ENCODE measurements at regions not wholly inside any gene's neighbourhood (a gene's known extent, or its start where the extent isn't known, plus 50 kb on each side); places are given as distances from the start of the nearest gene placed in this dataset.

DNA sequence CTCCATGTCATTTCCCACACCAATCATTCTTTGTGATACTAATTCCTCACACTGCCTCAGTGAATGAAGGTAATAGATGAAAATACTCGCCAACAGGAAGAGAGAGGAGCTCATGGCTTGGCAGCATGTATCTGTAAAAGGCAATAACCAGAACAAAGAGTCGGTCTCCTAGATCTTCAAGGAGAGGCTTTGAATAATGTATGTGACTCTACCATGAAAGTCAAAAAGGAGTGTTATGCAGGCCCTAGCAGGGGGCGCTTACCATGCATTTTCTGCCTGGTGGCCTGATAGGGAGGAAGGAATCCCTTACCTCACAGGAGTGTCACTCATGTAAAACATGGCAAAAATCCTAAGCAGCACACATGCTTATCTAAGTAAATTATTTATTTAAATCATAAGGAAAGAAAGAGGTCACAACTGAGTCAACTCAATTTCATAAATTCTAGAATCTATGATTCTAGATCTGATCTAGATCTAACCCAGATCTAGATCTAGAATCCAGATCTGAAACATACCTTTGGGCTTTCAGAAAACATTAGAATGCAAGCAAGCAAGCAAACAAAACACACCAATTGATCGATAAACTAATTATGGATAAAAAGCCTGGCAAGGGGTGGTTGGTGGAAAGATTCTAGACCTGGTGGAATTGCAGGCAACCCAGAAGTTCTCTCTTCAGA, 226.3 kb upstream of the KLF6 start:
- TF ChIP-seq, protein P1, sequence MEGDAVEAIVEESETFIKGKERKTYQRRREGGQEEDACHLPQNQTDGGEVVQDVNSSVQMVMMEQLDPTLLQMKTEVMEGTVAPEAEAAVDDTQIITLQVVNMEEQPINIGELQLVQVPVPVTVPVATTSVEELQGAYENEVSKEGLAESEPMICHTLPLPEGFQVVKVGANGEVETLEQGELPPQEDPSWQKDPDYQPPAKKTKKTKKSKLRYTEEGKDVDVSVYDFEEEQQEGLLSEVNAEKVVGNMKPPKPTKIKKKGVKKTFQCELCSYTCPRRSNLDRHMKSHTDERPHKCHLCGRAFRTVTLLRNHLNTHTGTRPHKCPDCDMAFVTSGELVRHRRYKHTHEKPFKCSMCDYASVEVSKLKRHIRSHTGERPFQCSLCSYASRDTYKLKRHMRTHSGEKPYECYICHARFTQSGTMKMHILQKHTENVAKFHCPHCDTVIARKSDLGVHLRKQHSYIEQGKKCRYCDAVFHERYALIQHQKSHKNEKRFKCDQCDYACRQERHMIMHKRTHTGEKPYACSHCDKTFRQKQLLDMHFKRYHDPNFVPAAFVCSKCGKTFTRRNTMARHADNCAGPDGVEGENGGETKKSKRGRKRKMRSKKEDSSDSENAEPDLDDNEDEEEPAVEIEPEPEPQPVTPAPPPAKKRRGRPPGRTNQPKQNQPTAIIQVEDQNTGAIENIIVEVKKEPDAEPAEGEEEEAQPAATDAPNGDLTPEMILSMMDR (IDR thresholded peaks at IDR 0.05) = no peak
- TF ChIP-seq POLR2A (IDR thresholded peaks at IDR 0.05) = no peak

All from testis (tissue), 2 donors.